ENCODE measurements at regions not wholly inside any gene's neighbourhood (a gene's known extent, or its start where the extent isn't known, plus 50 kb on each side); places are given as distances from the start of the nearest gene placed in this dataset.
"Not testable (repeated sequence)": the region's sequence is repeated elsewhere in the genome, so short reads cannot be mapped to it uniquely, and the experiment has no call there.

DNA sequence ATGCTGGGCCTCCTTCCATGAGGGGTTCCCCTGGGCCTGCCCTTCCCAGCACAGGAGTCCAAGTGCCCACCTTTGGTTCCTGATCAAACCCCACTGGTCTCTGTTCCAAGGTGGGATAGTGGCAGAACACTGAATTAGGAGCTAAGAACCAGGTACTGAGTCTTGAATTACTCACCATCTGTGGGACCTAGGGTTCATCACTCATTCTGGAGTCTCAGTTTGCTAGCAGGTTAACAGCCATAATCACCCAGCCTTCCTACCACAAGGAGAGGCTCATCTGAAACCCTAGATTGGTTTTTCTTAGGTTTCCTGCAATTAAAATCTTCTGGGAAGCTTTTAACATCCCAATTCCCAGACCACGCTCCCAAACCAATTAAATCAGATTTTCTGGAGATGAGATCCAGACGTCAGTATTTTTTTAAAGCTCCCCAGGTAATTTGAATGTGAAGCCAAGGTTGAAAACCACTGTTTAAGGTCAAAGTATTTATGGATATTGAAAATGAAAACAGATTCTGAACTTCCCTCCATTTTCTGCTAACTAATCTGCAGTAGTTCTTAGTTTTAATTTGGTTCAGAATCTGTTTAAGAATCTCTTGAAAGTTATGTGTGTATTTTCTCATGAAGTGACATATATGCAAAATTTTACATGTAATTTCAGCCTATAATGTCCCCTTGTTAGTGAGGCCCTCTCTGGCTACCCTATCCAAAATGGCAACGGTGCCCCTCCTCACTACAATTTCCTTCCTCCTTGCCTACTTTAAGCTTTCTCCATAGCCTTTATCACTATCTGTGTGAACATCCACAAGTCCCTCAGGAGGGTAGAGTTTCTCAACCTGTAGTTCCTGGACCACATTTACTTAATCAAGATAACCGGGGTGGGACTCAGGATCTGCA lies 166.5 kb upstream of the CXCR4 start:
- H3K27me3 ChIP-seq (ENCODE audit: control insufficient read depth, insufficient read depth, low read length), result no peaks in the 10 kb centered on the region
- no peak overlapping the region for H3K4me2 ChIP-seq (ENCODE audit: low read length)
- no peak overlapping the region for H3K4me3 ChIP-seq (ENCODE audit: low read depth, low read length)
- no peak overlapping the region for H3K27ac ChIP-seq
- no peaks in the 10 kb centered on the region for H3K79me2 ChIP-seq
- no peak overlapping the region for H2AFZ ChIP-seq
- TF ChIP-seq, protein P1, sequence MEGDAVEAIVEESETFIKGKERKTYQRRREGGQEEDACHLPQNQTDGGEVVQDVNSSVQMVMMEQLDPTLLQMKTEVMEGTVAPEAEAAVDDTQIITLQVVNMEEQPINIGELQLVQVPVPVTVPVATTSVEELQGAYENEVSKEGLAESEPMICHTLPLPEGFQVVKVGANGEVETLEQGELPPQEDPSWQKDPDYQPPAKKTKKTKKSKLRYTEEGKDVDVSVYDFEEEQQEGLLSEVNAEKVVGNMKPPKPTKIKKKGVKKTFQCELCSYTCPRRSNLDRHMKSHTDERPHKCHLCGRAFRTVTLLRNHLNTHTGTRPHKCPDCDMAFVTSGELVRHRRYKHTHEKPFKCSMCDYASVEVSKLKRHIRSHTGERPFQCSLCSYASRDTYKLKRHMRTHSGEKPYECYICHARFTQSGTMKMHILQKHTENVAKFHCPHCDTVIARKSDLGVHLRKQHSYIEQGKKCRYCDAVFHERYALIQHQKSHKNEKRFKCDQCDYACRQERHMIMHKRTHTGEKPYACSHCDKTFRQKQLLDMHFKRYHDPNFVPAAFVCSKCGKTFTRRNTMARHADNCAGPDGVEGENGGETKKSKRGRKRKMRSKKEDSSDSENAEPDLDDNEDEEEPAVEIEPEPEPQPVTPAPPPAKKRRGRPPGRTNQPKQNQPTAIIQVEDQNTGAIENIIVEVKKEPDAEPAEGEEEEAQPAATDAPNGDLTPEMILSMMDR (IDR thresholded peaks at IDR 0.05), result no peak
- H3K9ac ChIP-seq, result no peak overlapping the region
- no peaks in the 10 kb centered on the region for H3K4me1 ChIP-seq
- no peaks in the 10 kb centered on the region for H3K9me3 ChIP-seq (ENCODE audit: control insufficient read depth, low read length)
- no peaks in the 10 kb centered on the region for H3K36me3 ChIP-seq (ENCODE audit: control insufficient read depth, insufficient read depth, low read length)

DNA sequence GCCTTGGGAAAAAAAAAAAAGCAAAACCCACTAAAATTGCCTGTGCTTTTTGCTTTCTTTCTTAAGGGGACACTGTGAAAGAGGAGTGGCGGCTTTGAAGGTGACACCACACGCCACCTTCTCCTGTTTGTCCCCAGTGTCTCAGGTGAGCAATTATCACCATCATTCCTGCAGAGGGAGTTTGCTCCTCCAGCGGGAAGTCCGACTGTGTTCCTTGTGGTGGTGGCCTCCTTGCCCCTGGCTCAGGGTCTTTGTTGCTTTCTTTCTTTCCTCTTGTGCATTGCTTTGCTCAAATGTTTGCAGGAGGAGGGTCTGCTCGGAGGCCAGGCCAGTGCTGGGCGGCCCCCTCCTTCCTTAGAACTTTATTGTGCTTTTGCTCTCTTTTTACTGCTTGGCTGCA lies 164.3 kb upstream of the CXCR4 start:
- no peak overlapping the region for H2AFZ ChIP-seq
- H3K27ac ChIP-seq, result no peak overlapping the region
- H3K9ac ChIP-seq, result no peak overlapping the region
- no peaks in the 10 kb centered on the region for H3K9me3 ChIP-seq (ENCODE audit: control insufficient read depth, low read length)
- no peaks in the 10 kb centered on the region for H3K36me3 ChIP-seq (ENCODE audit: control insufficient read depth, insufficient read depth, low read length)
- no peaks in the 10 kb centered on the region for H3K4me1 ChIP-seq
- TF ChIP-seq, protein P1 (IDR thresholded peaks at IDR 0.05), result no peak
- no peaks in the 10 kb centered on the region for H3K27me3 ChIP-seq (ENCODE audit: control insufficient read depth, insufficient read depth, low read length)
- no peaks in the 10 kb centered on the region for H3K79me2 ChIP-seq
- no peak overlapping the region for H3K4me3 ChIP-seq (ENCODE audit: low read depth, low read length)
- no peak overlapping the region for H3K4me2 ChIP-seq (ENCODE audit: low read length)

DNA sequence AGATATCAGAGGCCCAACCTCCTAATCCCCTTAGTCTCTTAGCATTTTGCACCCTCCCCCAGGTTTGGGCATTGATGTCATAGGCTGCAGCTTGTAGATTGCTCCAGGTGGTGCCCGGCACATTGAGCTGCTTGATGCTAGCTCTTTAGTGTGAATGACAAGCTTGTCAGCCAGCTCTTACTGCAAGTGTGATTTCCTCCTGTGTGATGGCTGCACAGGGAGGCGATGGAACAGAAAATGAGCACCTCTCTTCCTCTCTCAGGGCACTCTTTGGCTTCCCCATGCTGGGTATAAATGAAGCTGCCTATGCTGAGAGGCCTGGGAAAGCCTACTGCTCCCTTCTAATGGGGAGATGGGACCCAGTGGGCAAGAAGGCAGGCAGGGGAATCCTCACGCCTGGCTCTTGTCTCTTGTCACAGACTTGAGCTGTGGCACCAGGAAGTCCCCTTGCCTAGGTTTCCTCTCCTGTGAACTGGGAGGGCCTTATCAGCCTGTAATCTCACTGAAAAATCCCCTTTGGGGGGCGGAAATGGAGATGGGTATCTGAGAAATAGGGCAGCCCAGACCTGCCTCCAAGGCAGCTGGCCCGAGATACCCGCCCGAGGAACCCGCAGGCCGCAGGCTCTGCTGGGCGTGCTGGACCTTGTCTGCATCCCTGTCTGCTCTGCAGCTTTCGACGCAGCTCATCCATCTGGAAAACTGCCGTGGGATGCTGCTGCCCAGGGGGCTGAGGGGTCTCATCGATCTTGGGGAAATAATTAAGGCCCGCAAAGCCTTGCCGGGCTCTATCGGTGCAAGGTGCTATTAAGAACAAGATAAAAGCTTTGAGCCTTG lies 163.5 kb upstream of the CXCR4 start:
- no peak overlapping the region for H3K27ac ChIP-seq
- no peaks in the 10 kb centered on the region for H3K79me2 ChIP-seq
- no peak overlapping the region for H3K9ac ChIP-seq
- no peak overlapping the region for H3K4me3 ChIP-seq (ENCODE audit: low read depth, low read length)
- no peak overlapping the region for H3K4me2 ChIP-seq (ENCODE audit: low read length)
- no peaks in the 10 kb centered on the region for H3K4me1 ChIP-seq
- no peaks in the 10 kb centered on the region for H3K36me3 ChIP-seq (ENCODE audit: control insufficient read depth, insufficient read depth, low read length)
- H3K27me3 ChIP-seq (ENCODE audit: control insufficient read depth, insufficient read depth, low read length), result no peaks in the 10 kb centered on the region
- H2AFZ ChIP-seq, result no peak overlapping the region
- H3K9me3 ChIP-seq (ENCODE audit: control insufficient read depth, low read length), result no peaks in the 10 kb centered on the region
- TF ChIP-seq, protein P1 (IDR thresholded peaks at IDR 0.05), result no peak

DNA sequence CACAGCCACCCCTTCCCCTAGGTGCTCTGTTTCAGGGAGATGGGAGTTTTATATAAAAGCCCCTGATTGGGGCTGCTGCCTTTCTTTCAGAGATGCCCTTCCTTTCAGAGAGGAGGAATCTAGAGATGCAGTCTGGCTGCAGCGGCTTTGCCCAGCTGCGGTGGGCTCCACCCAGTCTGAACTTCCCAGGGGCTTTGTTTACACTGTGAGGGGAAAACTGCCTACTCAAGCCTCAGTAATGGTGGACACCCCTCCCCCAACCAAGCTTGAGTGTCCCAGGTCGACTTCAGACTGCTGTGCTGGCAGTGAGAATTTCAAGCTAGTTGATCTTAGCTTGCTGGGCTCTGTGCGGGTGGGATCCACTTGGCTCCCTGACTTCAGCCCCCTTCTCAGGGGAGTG lies 148.4 kb upstream of the CXCR4 start:
- H2AFZ ChIP-seq; H3K27ac ChIP-seq; H3K27me3 ChIP-seq (ENCODE audit: control insufficient read depth, insufficient read depth, low read length); H3K36me3 ChIP-seq (ENCODE audit: control insufficient read depth, insufficient read depth, low read length); H3K9me3 ChIP-seq (ENCODE audit: control insufficient read depth, low read length); H3K9ac ChIP-seq; H3K4me1 ChIP-seq; H3K4me3 ChIP-seq (ENCODE audit: low read depth, low read length); H3K4me2 ChIP-seq (ENCODE audit: low read length); H3K79me2 ChIP-seq: not testable (repeated sequence)

DNA sequence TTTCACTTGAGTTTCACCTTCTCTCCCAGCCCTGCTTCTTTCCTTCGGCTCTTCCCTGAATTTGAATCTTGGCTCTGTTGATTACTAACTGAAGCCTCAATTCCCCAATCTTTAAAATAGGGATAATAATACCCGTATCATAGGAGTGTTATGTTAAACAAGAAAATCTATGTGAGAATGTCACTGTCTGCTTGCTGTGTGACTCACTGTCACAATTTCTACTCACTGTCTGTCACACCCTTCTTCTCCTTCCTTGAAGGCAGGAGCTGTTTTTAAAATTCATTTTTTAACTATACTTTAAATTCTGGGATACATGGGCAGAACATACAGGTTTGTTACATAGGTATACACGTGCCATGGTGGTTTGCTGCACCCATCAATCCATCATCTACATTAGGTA lies 141.6 kb upstream of the CXCR4 start:
- Histone ChIP-seq H3K4me3 (ENCODE audit: low read depth, low read length) (no peak overlapping the region), H3K79me2 (no peaks in the 10 kb centered on the region), H2AFZ (no peak overlapping the region), H3K4me2 (ENCODE audit: low read length) (no peak overlapping the region), H3K4me1 (no peaks in the 10 kb centered on the region), H3K27me3 (ENCODE audit: control insufficient read depth, insufficient read depth, low read length) (no peaks in the 10 kb centered on the region), H3K9me3 (ENCODE audit: control insufficient read depth, low read length) (no peaks in the 10 kb centered on the region), H3K36me3 (ENCODE audit: control insufficient read depth, insufficient read depth, low read length) (no peaks in the 10 kb centered on the region), H3K27ac (no peak overlapping the region), H3K9ac (no peak overlapping the region)
- TF ChIP-seq, protein P1 (IDR thresholded peaks at IDR 0.05), result no peak

All from parathyroid adenoma (tissue), 2 donors.